Upper lobe of left lung (tissue), 6 donors: ENCODE measurements at regions not wholly inside any gene's neighbourhood (a gene's known extent, or its start where the extent isn't known, plus 50 kb on each side); places are given as distances from the start of the nearest gene placed in this dataset.
"Not testable (repeated sequence)": the region's sequence is repeated elsewhere in the genome, so short reads cannot be mapped to it uniquely, and the experiment has no call there.

Experiments used
- ATAC-seq, 2 donors: fragments of 200-7000 bp; cut with Tn5 transposase; one replicate each; pipeline ENCODE4 v1.9.1; 2022; ENCODE audit warnings: mild to moderate bottlenecking in 2 of 2, moderate library complexity in 2 of 2; ENCODE audit not compliant: low FRiP score in 2 of 2
- DNase-seq, 2 donors: peaks; one replicate each; pipeline ENCODE4 v3.0.0-alpha.2; 2019 to 2020
- H3K27ac ChIP-seq, 4 donors: fragments of 200-600 bp; sonication (generic); one replicate each; pipeline ENCODE4 v1.5.1; 2016 to 2019
- H3K27me3 ChIP-seq, 4 donors: fragments of 200-600 bp; sonication (generic); one replicate each; pipeline ENCODE4 v1.5.1; 2017 to 2019
- H3K36me3 ChIP-seq, 4 donors: fragments of 200-600 bp; sonication (generic); one replicate each; pipeline ENCODE4 v1.5.1; 2016 to 2019
- H3K4me1 ChIP-seq, 4 donors: fragments of 200-600 bp; sonication (generic); one replicate each; pipeline ENCODE4 v1.5.1; 2018 to 2019
- H3K4me3 ChIP-seq, 4 donors: fragments of 200-600 bp; sonication (generic); one replicate each; pipeline ENCODE4 v1.5.1; 2017 to 2019; ENCODE audit warnings: mild to moderate bottlenecking in 2 of 4, moderate library complexity in 1 of 4
- H3K9me3 ChIP-seq, 4 donors: fragments of 200-600 bp; sonication (generic); one replicate each; pipeline ENCODE4 v1.5.1; 2018 to 2019
- CTCF ChIP-seq, 6 experiments: fragments of 450-650 bp in 4 of 6; fragments of 200-600 bp in 2 of 6; sonication (generic) in 2 of 6; IDR thresholded peaks; one replicate each; pipeline ENCODE4 v1.5.1; 2016 to 2019; ENCODE audit warnings: antibody characterized with exemption in 6 of 6
- EP300 ChIP-seq, 4 donors: sonication (generic); formaldehyde crosslinking; IDR thresholded peaks; one replicate each; pipeline ENCODE4 v1.5.1; 2017; ENCODE audit warnings: antibody characterized with exemption in 4 of 4, control low read depth in 2 of 4
- POLR2A ChIP-seq, 4 donors: fragments of 450-650 bp; IDR thresholded peaks; one replicate each; pipeline ENCODE4 v1.5.1; 2016 to 2017; ENCODE audit warnings: antibody characterized with exemption in 4 of 4, mild to moderate bottlenecking in 2 of 4
- POLR2AphosphoS5 ChIP-seq, 2 donors: sonication (generic); formaldehyde crosslinking; IDR thresholded peaks; one replicate each; pipeline ENCODE4 v1.5.1; 2017; ENCODE audit warnings: antibody characterized with exemption in 2 of 2
- WGBS, 2 donors: methylation state at CpG; one replicate each; pipeline ENCODE4 v1.1.5; 2017 to 2018; 5-methylcytosine and 5-hydroxymethylcytosine counted together
- donor health status: DM: no; HTN: no; CAD: no; lungs with moderate emphysema.
- donor health status: DM: no; HTN: yes; CAD: no; lungs with severe emphysema.

GRCh38 chr6:134546962-134547645 is 229.2 kb upstream of the SGK1 start:
- Histone ChIP-seq H3K27ac (no peak overlapping the region), H3K27me3 (no peaks in the 10 kb centered on the region), H3K4me3 (no peak overlapping the region), H3K9me3 (no peaks in the 10 kb centered on the region), H3K4me1 (peaks cover 4 to 13% (median 10%) of the 10 kb centered on the region in 4 donors), H3K36me3 (no peaks in the 10 kb centered on the region)
- WGBS, 2 donors, result 75 to 77% methylated on average over 8 of the region's 8 CpGs
- ATAC-seq (no peak), DNase-seq (no peak)
- TF ChIP-seq POLR2A (IDR thresholded peaks at IDR 0.05), result no peak
- no peak for TF ChIP-seq POLR2AphosphoS5 (IDR thresholded peaks at IDR 0.05)
- no peak for TF ChIP-seq EP300 (IDR thresholded peaks at IDR 0.05)
- TF ChIP-seq CTCF (IDR thresholded peaks at IDR 0.05), result no peak

GRCh38 chr6:134544737-134545136 is 226.8 kb upstream of the SGK1 start:
- no peak overlapping the region for H3K27ac ChIP-seq
- no peak for TF ChIP-seq EP300 (IDR thresholded peaks at IDR 0.05)
- H3K4me1 ChIP-seq, result peaks cover 0 to 4% (median 1%) of the 10 kb centered on the region in 4 donors
- ATAC-seq (peak in 1 of 2 donors; percentile 59), DNase-seq (no peak)
- no peaks in the 10 kb centered on the region for H3K27me3 ChIP-seq
- no peaks in the 10 kb centered on the region for H3K9me3 ChIP-seq
- 54 to 61% methylated on average over 2 of the region's 2 CpGs for WGBS, 2 donors
- no peaks in the 10 kb centered on the region for H3K36me3 ChIP-seq
- H3K4me3 ChIP-seq, result no peak overlapping the region

GRCh38 chr6:134543128-134543527 is 225.2 kb upstream of the SGK1 start:
- DNase-seq (no peak), ATAC-seq (no peak)
- H3K9me3 ChIP-seq, result no peaks in the 10 kb centered on the region
- H3K4me1 ChIP-seq, result peaks cover 0 to 4% (median 1%) of the 10 kb centered on the region in 4 donors
- no peak overlapping the region for H3K27ac ChIP-seq
- WGBS, 2 donors, result 82 to 91% methylated on average over 1 of the region's 1 CpG
- H3K4me3 ChIP-seq, result no peak overlapping the region
- TF ChIP-seq POLR2A (IDR thresholded peaks at IDR 0.05) (no peak), POLR2AphosphoS5 (IDR thresholded peaks at IDR 0.05) (no peak), EP300 (IDR thresholded peaks at IDR 0.05) (no peak), CTCF (IDR thresholded peaks at IDR 0.05) (no peak)
- H3K36me3 ChIP-seq, result no peaks in the 10 kb centered on the region
- H3K27me3 ChIP-seq, result no peaks in the 10 kb centered on the region

GRCh38 chr6:134541001-134541400 is 223.1 kb upstream of the SGK1 start:
- no peak for ATAC-seq
- no peak for DNase-seq
- H3K36me3 ChIP-seq, result no peaks in the 10 kb centered on the region
- no peaks in the 10 kb centered on the region for H3K27me3 ChIP-seq
- 98 to 100% methylated on average over 4 of the region's 4 CpGs for WGBS, 2 donors
- H3K27ac ChIP-seq, result peak overlapping the region; percentile 40 to 78 (median 52)
- H3K4me1 ChIP-seq, result peaks cover 0 to 4% (median 1%) of the 10 kb centered on the region in 4 donors
- no peak overlapping the region for H3K4me3 ChIP-seq
- H3K9me3 ChIP-seq, result no peaks in the 10 kb centered on the region
- TF ChIP-seq CTCF (IDR thresholded peaks at IDR 0.05) (no peak), EP300 (IDR thresholded peaks at IDR 0.05) (no peak), POLR2A (IDR thresholded peaks at IDR 0.05) (no peak)

- Histone ChIP-seq H3K36me3 (no peaks in the 10 kb centered on the region), H3K4me3 (no peak overlapping the region), H3K27ac (peak overlapping the region; percentile 40 to 78 (median 52)), H3K27me3 (no peaks in the 10 kb centered on the region), H3K9me3 (no peaks in the 10 kb centered on the region), H3K4me1 (peaks cover 0 to 1% (median under 1%) of the 10 kb centered on the region in 4 donors)
- WGBS, 2 donors, result 43 to 51% methylated on average over 7 of the region's 7 CpGs
- ATAC-seq, result peak in 1 of 2 donors; percentile 34
- TF ChIP-seq POLR2A (IDR thresholded peaks at IDR 0.05) (no peak), EP300 (IDR thresholded peaks at IDR 0.05) (peak in 2 of 4 donors; percentile 82 to 86), POLR2AphosphoS5 (IDR thresholded peaks at IDR 0.05) (peak; percentile 74 to 81), CTCF (IDR thresholded peaks at IDR 0.05) (no peak)
- DNase-seq, result peak in 1 of 2 donors; percentile 36
Observed at GRCh38 chr6:134539865-134540323, 222.0 kb upstream of the SGK1 start.

GRCh38 chr6:134537765-134538164 is 219.9 kb upstream of the SGK1 start:
- not testable (repeated sequence) for DNase-seq, H3K4me3 ChIP-seq, ATAC-seq, H3K27me3 ChIP-seq, H3K36me3 ChIP-seq, H3K9me3 ChIP-seq, H3K4me1 ChIP-seq, H3K27ac ChIP-seq
- 93 to 95% methylated on average over 10 of the region's 10 CpGs for WGBS, 2 donors
